SK-N-SH (cell line): ENCODE measurements at regions not wholly inside any gene's neighbourhood (a gene's known extent, or its start where the extent isn't known, plus 50 kb on each side); places are given as distances from the start of the nearest gene placed in this dataset.

Source experiments
- CTCF ChIA-PET: fragments of 300-600, 350-600 bp; formaldehyde crosslinking; extraction: SDS; loops from one replicate; lab custom pipeline; 2021; lab: Yijun Ruan, JAX
- POLR2A ChIA-PET: fragments of 350-600 bp; sonication (Branson Sonifier 250); formaldehyde crosslinking; extraction: SDS; loops from one replicate; lab custom pipeline; 2020; ENCODE audit warnings: antibody characterized with exemption, inconsistent platforms; lab: Yijun Ruan, JAX
- DNase-seq: peaks from one replicate; pipeline ENCODE4 v3.0.0; 2012
- H2AFZ ChIP-seq: fragments of 200-600 bp; sonication (generic); 2 replicates; pipeline ENCODE4 v1.8.1; 2016; ENCODE audit warnings: antibody characterized with exemption, mild to moderate bottlenecking, low read depth
- H3F3A ChIP-seq: fragments of 200-600 bp; sonication (generic); replicated peaks from 2 replicates; pipeline ENCODE3; 2016; ENCODE audit warnings: antibody characterized with exemption, mild to moderate bottlenecking; ENCODE audit not compliant: insufficient read depth
- H3K27ac ChIP-seq, 2 experiments: fragments of 200-500 bp in 1 of 2; fragments of 200-600 bp in 1 of 2; sonication (Bioruptor generic) in 1 of 2; sonication (generic), shearing (Covaris generic) in 1 of 2; 2 replicates each; pipeline versions ENCODE4 v1.5.1 to v1.6.1; 2014 to 2016; ENCODE audit warnings: low read depth in 2 of 2, inconsistent platforms in 1 of 2, low read length in 1 of 2, mild to moderate bottlenecking in 1 of 2, mixed read lengths in 1 of 2
- H3K27me3 ChIP-seq: fragments of 200-600 bp; sonication (generic), shearing (Covaris generic); 2 replicates; pipeline ENCODE4 v1.6.1; 2016; ENCODE audit warnings: mixed run types; ENCODE audit not compliant: insufficient read depth
- H3K36me3 ChIP-seq, 2 experiments: fragments of 200-500 bp in 1 of 2; fragments of 200-600 bp in 1 of 2; sonication (Bioruptor generic) in 1 of 2; sonication (generic) in 1 of 2; replicated peaks in 1 of 2; 2 replicates each; pipeline versions ENCODE3 to v1.5.1; 2014 to 2016; ENCODE audit warnings: low read length in 1 of 2, mild to moderate bottlenecking in 1 of 2; ENCODE audit not compliant: insufficient read depth in 2 of 2, control insufficient read depth in 1 of 2
- H3K4me1 ChIP-seq, 2 experiments: fragments of 200-500 bp in 1 of 2; fragments of 200-600 bp in 1 of 2; sonication (Bioruptor generic) in 1 of 2; sonication (generic), shearing (Covaris generic) in 1 of 2; 2 replicates each; pipeline versions ENCODE4 v1.5.1 to v1.6.1; 2014 to 2016; ENCODE audit warnings: low read depth in 1 of 2, low read length in 1 of 2, mixed run types in 1 of 2; ENCODE audit not compliant: insufficient read depth in 2 of 2, control insufficient read depth in 1 of 2
- H3K4me2 ChIP-seq: fragments of 200-600 bp; sonication (generic), shearing (Covaris generic); 2 replicates; pipeline ENCODE4 v1.6.1; 2017; ENCODE audit warnings: mixed run types
- H3K4me3 ChIP-seq, 2 experiments: fragments of 200-500 bp in 1 of 2; fragments of 200-600 bp in 1 of 2; sonication (Bioruptor generic) in 1 of 2; sonication (generic), shearing (Covaris generic) in 1 of 2; 2 replicates each; pipeline versions ENCODE4 v1.5.1 to v1.8.1; 2014 to 2016; ENCODE audit warnings: low read depth in 2 of 2, inconsistent platforms in 1 of 2, low read length in 1 of 2, mild to moderate bottlenecking in 1 of 2, mixed read lengths in 1 of 2, moderate library complexity in 1 of 2
- H3K79me2 ChIP-seq: fragments of 200-600 bp; sonication (generic); 2 replicates; pipeline ENCODE4 v1.8.1; 2017; ENCODE audit warnings: mild to moderate bottlenecking; ENCODE audit not compliant: insufficient read depth
- H3K9ac ChIP-seq: fragments of 200-600 bp; sonication (generic); 2 replicates; pipeline ENCODE4 v1.6.1; 2017; ENCODE audit warnings: mixed run types
- H3K9me2 ChIP-seq: fragments of 200-600 bp; sonication (generic); 2 replicates; pipeline ENCODE4 v1.6.1; 2017; ENCODE audit warnings: mixed run types
- H3K9me3 ChIP-seq: fragments of 200-600 bp; sonication (generic); 2 replicates; pipeline ENCODE4 v1.6.1; 2017; ENCODE audit warnings: mixed run types, mild to moderate bottlenecking, moderate library complexity
- H4K20me1 ChIP-seq: fragments of 200-600 bp; sonication (generic); 2 replicates; pipeline ENCODE4 v1.6.1; 2017; ENCODE audit warnings: mild to moderate bottlenecking, mixed run types; ENCODE audit not compliant: insufficient read depth
- CHD2 ChIP-seq: fragments of 150-350 bp; IDR thresholded peaks from 2 replicates; pipeline ENCODE4 v1.6.1; 2018; ENCODE audit warnings: low read length; ENCODE audit not compliant: partially characterized antibody
- ELF1 ChIP-seq: IDR thresholded peaks from 2 replicates; pipeline ENCODE4 v1.4.0; 2012
- EP300 ChIP-seq, 2 experiments: IDR thresholded peaks; 2 replicates each; pipeline versions ENCODE4 v1.4.0 to v1.6.1; 2012; ENCODE audit warnings: borderline replicate concordance in 1 of 2, low read depth in 1 of 2, low read length in 1 of 2
- EZH2phosphoT487 ChIP-seq: fragments of 200-600 bp; sonication (generic); IDR thresholded peaks from 2 replicates; pipeline ENCODE4 v1.6.1; 2017; ENCODE audit warnings: low read depth, mixed run types, mild to moderate bottlenecking, antibody characterized with exemption, moderate library complexity, borderline replicate concordance
- FOSL2 ChIP-seq: IDR thresholded peaks from 2 replicates; pipeline ENCODE4 v1.4.0; 2012; ENCODE audit warnings: low read depth, mild to moderate bottlenecking, moderate library complexity, borderline replicate concordance
- FOXJ3 ChIP-seq: sonication (generic); formaldehyde crosslinking; IDR thresholded peaks from 2 replicates; pipeline ENCODE4 v1.5.1; 2020; ENCODE audit warnings: mild to moderate bottlenecking, missing genetic modification reagents
- GABPA ChIP-seq: IDR thresholded peaks from 2 replicates; pipeline ENCODE4 v1.4.0; 2012; ENCODE audit warnings: low read depth, mild to moderate bottlenecking
- GATA2 ChIP-seq: sonication (generic); formaldehyde crosslinking; IDR thresholded peaks from 2 replicates; pipeline ENCODE4 v1.5.0; 2020; ENCODE audit warnings: mild to moderate bottlenecking, missing genetic modification reagents
- IRF3 ChIP-seq: fragments of 150-350 bp; IDR thresholded peaks from 2 replicates; pipeline ENCODE4 v1.6.1; 2016; ENCODE audit warnings: mild to moderate bottlenecking, low read depth, low read length
- NFIC ChIP-seq: IDR thresholded peaks from 2 replicates; pipeline ENCODE4 v1.4.0; 2012; ENCODE audit warnings: borderline replicate concordance
- PBX3 ChIP-seq: IDR thresholded peaks from 2 replicates; pipeline ENCODE4; 2012
- RCOR1 ChIP-seq: fragments of 150-350 bp; IDR thresholded peaks from 2 replicates; pipeline ENCODE4 v1.6.1; 2017; ENCODE audit warnings: antibody characterized with exemption, low read length
- REST ChIP-seq: IDR thresholded peaks from 2 replicates; pipeline ENCODE4 v1.6.1; 2012; ENCODE audit warnings: mild to moderate bottlenecking, low read depth, low read length, moderate library complexity
- RXRA ChIP-seq: IDR thresholded peaks from 2 replicates; pipeline ENCODE4 v1.4.0; 2012; ENCODE audit warnings: low read depth, mild to moderate bottlenecking, borderline replicate concordance
- TEAD4 ChIP-seq: IDR thresholded peaks from 2 replicates; pipeline ENCODE4 v1.4.0; 2012; ENCODE audit warnings: mild to moderate bottlenecking, borderline replicate concordance; ENCODE audit not compliant: insufficient read depth
- USF2 ChIP-seq: fragments of 150-350 bp; IDR thresholded peaks from 2 replicates; pipeline ENCODE4 v1.6.1; 2017; ENCODE audit warnings: antibody characterized with exemption, low read length, low read depth, borderline replicate concordance
- ZBTB33 ChIP-seq: IDR thresholded peaks from 2 replicates; pipeline ENCODE4 v1.4.0; 2012; ENCODE audit warnings: low read depth, borderline replicate concordance
- WGBS: methylation state at CpG from one replicate; pipeline ENCODE4 v1.1.6; 2017; ENCODE audit warnings: low lambda C conversion rate; 5-methylcytosine and 5-hydroxymethylcytosine counted together

- no peak for TF ChIP-seq REST
Measured at GRCh38 chr5:155089643-155090042, 76.1 kb downstream of the KIF4B start (continued).

- 2% methylated on average over 2 of the region's 2 CpGs for WGBS
- Histone ChIP-seq H3K36me3 (no peaks in the 10 kb centered on the region), H3K4me1 (peaks cover 0 to 5% of the 10 kb centered on the region in 2 experiments; a peak in 3 of 4 replicates), H3K9me3 (no peaks in the 10 kb centered on the region), H3K4me3 (no peak overlapping the region), H3F3A (no peaks in the 10 kb centered on the region), H2AFZ (no peak overlapping the region), H3K79me2 (no peaks in the 10 kb centered on the region), H4K20me1 (no peaks in the 10 kb centered on the region), H3K27me3 (no peaks in the 10 kb centered on the region), H3K9me2 (no peaks in the 10 kb centered on the region), H3K4me2 (no peak overlapping the region), H3K27ac (peak overlapping the region in 1 of 2 experiments; percentile 39; a peak in 1 of 4 replicates), H3K9ac (no peak overlapping the region)
- no peak for DNase-seq
- TF ChIP-seq ELF1 (no peak), IRF3 (no peak), TEAD4 (no peak), USF2 (no peak), RXRA (no peak), EP300 (IDR thresholded peaks at IDR 0.05; ENCODE audit: borderline replicate concordance in 1 of 2, low read depth in 1 of 2, low read length in 1 of 2) (peak in 1 of 2 experiments; percentile 33; a peak in 1 of 4 replicates), NFIC (peak; percentile 17; the same call in 1 of the 2 replicates), RCOR1 (peak; percentile 59), CHD2 (peak; percentile 30), GABPA (no peak), ZBTB33 (no peak), PBX3 (no peak), EZH2phosphoT487 (no peak), FOXJ3 (CRISPR knock-in tag) (no peak), GATA2 (CRISPR knock-in tag) (no peak), FOSL2 (no peak)
- CTCF ChIA-PET, result interaction anchor here (1.2 kb wide), 1 partner anchor 49 kb away, joined by 4 read pairs; no protein-coding TSS in a partner anchor
- POLR2A ChIA-PET, result no interaction called here
Measured at GRCh38 chr5:155091063-155091648, 77.6 kb downstream of the KIF4B start.
